ENCODE measurements at regions not wholly inside any gene's neighbourhood (a gene's known extent, or its start where the extent isn't known, plus 50 kb on each side); places are given as distances from the start of the nearest gene placed in this dataset.

DNA sequence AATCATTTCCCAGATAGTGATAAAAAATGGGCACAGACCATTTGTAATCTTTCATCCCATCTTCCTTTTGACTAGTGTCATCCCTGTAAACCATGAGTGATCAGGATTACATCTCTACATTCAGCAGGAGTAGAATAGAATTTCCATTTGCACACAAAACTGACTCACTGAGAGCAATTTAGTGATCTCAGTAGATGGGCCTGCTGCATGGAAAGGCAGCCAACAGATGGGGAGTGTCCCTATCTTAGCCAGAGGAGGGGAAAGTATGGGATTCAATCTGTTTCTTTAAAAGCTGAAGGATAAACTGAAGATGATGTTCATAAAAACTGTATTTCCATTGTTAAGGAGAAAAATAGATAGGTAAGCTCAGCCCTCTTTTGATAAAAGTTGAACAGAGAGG is 441.7 kb downstream of the ZNF521 start:
- TF ChIP-seq, protein P1, sequence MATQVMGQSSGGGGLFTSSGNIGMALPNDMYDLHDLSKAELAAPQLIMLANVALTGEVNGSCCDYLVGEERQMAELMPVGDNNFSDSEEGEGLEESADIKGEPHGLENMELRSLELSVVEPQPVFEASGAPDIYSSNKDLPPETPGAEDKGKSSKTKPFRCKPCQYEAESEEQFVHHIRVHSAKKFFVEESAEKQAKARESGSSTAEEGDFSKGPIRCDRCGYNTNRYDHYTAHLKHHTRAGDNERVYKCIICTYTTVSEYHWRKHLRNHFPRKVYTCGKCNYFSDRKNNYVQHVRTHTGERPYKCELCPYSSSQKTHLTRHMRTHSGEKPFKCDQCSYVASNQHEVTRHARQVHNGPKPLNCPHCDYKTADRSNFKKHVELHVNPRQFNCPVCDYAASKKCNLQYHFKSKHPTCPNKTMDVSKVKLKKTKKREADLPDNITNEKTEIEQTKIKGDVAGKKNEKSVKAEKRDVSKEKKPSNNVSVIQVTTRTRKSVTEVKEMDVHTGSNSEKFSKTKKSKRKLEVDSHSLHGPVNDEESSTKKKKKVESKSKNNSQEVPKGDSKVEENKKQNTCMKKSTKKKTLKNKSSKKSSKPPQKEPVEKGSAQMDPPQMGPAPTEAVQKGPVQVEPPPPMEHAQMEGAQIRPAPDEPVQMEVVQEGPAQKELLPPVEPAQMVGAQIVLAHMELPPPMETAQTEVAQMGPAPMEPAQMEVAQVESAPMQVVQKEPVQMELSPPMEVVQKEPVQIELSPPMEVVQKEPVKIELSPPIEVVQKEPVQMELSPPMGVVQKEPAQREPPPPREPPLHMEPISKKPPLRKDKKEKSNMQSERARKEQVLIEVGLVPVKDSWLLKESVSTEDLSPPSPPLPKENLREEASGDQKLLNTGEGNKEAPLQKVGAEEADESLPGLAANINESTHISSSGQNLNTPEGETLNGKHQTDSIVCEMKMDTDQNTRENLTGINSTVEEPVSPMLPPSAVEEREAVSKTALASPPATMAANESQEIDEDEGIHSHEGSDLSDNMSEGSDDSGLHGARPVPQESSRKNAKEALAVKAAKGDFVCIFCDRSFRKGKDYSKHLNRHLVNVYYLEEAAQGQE (IDR thresholded peaks at IDR 0.05; ENCODE audit: insufficient read depth in 1 of 2, low read depth in 2 of 2, low read length in 1 of 2): no peak
- TF ChIP-seq POLR2AphosphoS5 (IDR thresholded peaks at IDR 0.05; ENCODE audit: low read depth, low read length) (no peak), SIN3A (IDR thresholded peaks at IDR 0.05; ENCODE audit: borderline replicate concordance, insufficient read depth, low read depth, low read length) (no peak), TCF7L2 (IDR thresholded peaks at IDR 0.05; ENCODE audit: low read depth, low read length) (no peak)
- TF ChIP-seq, protein P2, sequence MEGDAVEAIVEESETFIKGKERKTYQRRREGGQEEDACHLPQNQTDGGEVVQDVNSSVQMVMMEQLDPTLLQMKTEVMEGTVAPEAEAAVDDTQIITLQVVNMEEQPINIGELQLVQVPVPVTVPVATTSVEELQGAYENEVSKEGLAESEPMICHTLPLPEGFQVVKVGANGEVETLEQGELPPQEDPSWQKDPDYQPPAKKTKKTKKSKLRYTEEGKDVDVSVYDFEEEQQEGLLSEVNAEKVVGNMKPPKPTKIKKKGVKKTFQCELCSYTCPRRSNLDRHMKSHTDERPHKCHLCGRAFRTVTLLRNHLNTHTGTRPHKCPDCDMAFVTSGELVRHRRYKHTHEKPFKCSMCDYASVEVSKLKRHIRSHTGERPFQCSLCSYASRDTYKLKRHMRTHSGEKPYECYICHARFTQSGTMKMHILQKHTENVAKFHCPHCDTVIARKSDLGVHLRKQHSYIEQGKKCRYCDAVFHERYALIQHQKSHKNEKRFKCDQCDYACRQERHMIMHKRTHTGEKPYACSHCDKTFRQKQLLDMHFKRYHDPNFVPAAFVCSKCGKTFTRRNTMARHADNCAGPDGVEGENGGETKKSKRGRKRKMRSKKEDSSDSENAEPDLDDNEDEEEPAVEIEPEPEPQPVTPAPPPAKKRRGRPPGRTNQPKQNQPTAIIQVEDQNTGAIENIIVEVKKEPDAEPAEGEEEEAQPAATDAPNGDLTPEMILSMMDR (IDR thresholded peaks at IDR 0.05): no peak
- intact Hi-C loops (cut with micrococcal nuclease; ENCODE audit: unreplicated experiment): no loop called here

DNA sequence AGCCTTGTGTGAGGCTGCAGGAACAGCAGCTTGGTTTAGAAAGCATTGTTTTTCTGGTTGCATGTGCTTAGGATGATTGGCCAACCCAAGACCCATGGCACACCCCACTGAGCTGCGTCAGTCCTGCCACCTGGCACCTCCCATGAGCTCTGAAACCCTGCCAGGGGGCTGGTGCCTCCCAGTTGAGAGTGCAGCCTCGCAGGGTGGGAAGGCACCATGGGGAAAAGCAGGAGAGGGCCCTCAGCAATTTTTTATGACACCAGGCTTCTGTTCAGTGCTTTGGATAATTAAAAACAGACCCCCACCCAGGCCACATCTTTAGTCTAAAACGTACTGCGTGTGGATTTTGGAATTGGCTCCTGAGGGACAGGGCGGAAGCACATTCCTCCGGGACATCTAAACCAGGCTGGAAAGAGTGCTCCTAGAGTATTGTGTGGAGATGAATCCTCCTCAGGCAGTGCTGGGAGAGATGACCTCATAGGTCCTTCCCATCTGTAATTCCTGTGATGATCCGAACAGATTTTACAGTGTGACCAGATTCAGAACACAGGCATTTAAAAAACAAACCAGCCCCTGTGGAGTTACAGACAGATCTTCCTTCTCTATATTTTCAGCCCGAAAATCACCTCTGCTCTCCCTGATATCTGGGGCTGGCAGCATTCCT is 438.3 kb downstream of the ZNF521 start:
- Histone ChIP-seq H3K27ac (ENCODE audit: low read length) (no peak overlapping the region), H3K36me3 (ENCODE audit: control insufficient read depth, insufficient read depth, low read length) (no peaks in the 10 kb centered on the region), H3K4me1 (ENCODE audit: control insufficient read depth, insufficient read depth, low read length) (no peaks in the 10 kb centered on the region), H3K9me3 (ENCODE audit: control insufficient read depth, insufficient read depth, low read depth, low read length) (no peaks in the 10 kb centered on the region), H3K4me3 (ENCODE audit: low read depth in 2 of 2, low read length in 2 of 2) (no peak overlapping the region), H3K27me3 (ENCODE audit: control insufficient read depth, insufficient read depth, low read length) (no peaks in the 10 kb centered on the region; the same call in 1 of the 2 replicates)
- intact Hi-C loops (cut with micrococcal nuclease; ENCODE audit: unreplicated experiment): no loop called here
- in situ Hi-C loops (cut with HindIII; ENCODE audit: low pct_unique_long_range_greater_than_20kb, low sequenced_read_pairs): no loop called here
- ATAC-seq (no peak), DNase-seq (ENCODE audit: low read depth, low spot score) (no peak)
- no TSS peak for BruUV-seq (replicated peaks)
- TF ChIP-seq, protein P2 (IDR thresholded peaks at IDR 0.05): no peak
- TF ChIP-seq, protein P1 (IDR thresholded peaks at IDR 0.05; ENCODE audit: insufficient read depth in 1 of 2, low read depth in 2 of 2, low read length in 1 of 2): no peak
- TF ChIP-seq SIN3A (IDR thresholded peaks at IDR 0.05; ENCODE audit: borderline replicate concordance, insufficient read depth, low read depth, low read length) (no peak), TCF7L2 (IDR thresholded peaks at IDR 0.05; ENCODE audit: low read depth, low read length) (no peak), POLR2AphosphoS5 (IDR thresholded peaks at IDR 0.05; ENCODE audit: low read depth, low read length) (no peak)
- ChIA-PET POLR2A (no interaction called here), CTCF (no interaction called here)

More for the DNA sequence above, 441.7 kb downstream of the ZNF521 start:
- CTCF ChIA-PET: no interaction called here
- Histone ChIP-seq H3K4me1 (ENCODE audit: control insufficient read depth, insufficient read depth, low read length) (no peaks in the 10 kb centered on the region), H3K27me3 (ENCODE audit: control insufficient read depth, insufficient read depth, low read length) (no peaks in the 10 kb centered on the region), H3K27ac (ENCODE audit: low read length) (no peak overlapping the region), H3K9me3 (ENCODE audit: control insufficient read depth, insufficient read depth, low read depth, low read length) (no peaks in the 10 kb centered on the region), H3K4me3 (ENCODE audit: low read depth in 2 of 2, low read length in 2 of 2) (no peak overlapping the region), H3K36me3 (ENCODE audit: control insufficient read depth, insufficient read depth, low read length) (no peaks in the 10 kb centered on the region)
- no peak for DNase-seq (ENCODE audit: low read depth, low spot score)
- in situ Hi-C loops (cut with HindIII; ENCODE audit: low pct_unique_long_range_greater_than_20kb, low sequenced_read_pairs): no loop called here
- POLR2A ChIA-PET: no interaction called here
- no TSS peak for BruUV-seq (replicated peaks)
- no peak for ATAC-seq
